HAP-1 (cell line): ENCODE measurements at regions not wholly inside any gene's neighbourhood (a gene's known extent, or its start where the extent isn't known, plus 50 kb on each side); places are given as distances from the start of the nearest gene placed in this dataset.
"Not testable (repeated sequence)": the region's sequence is repeated elsewhere in the genome, so short reads cannot be mapped to it uniquely, and the experiment has no call there.

Experiments used
- DNase-seq, 2 experiments: peaks; one replicate each; pipeline ENCODE4 v3.0.0-alpha.2; 2016 to 2020; ENCODE audit warnings: low spot score in 2 of 2
- H3K27me3 ChIP-seq: fragments of 250-450 bp; sonication (Bioruptor Pico); 2 replicates; pipeline ENCODE4 v1.5.1; 2020; ENCODE audit warnings: low read depth, mild to moderate bottlenecking, moderate library complexity
- H3K36me3 ChIP-seq: fragments of 250-450 bp; sonication (Bioruptor Pico); replicated peaks from 2 replicates; pipeline ENCODE4 v1.5.1; 2020; ENCODE audit warnings: mild to moderate bottlenecking
- H3K4me1 ChIP-seq: fragments of 250-450 bp; sonication (Bioruptor Pico); 2 replicates; pipeline ENCODE4 v1.5.1; 2020; ENCODE audit warnings: mild to moderate bottlenecking
- H3K4me3 ChIP-seq: fragments of 250-450 bp; sonication (Bioruptor Pico); 2 replicates; pipeline ENCODE4 v1.5.1; 2020; ENCODE audit warnings: mild to moderate bottlenecking, moderate library complexity
- H3K9me3 ChIP-seq: fragments of 250-450 bp; sonication (Bioruptor Pico); 2 replicates; pipeline ENCODE4 v1.5.1; 2020; ENCODE audit warnings: mild to moderate bottlenecking, moderate library complexity
- in situ Hi-C: fragments of 300-500 bp; cut with MboI; formaldehyde crosslinking; loops from 3 replicates; pipeline ENCODE4 v1.14.3; 2020; ENCODE audit warnings: low sequenced_read_pairs, inconsistent platforms, mixed read lengths

DNA sequence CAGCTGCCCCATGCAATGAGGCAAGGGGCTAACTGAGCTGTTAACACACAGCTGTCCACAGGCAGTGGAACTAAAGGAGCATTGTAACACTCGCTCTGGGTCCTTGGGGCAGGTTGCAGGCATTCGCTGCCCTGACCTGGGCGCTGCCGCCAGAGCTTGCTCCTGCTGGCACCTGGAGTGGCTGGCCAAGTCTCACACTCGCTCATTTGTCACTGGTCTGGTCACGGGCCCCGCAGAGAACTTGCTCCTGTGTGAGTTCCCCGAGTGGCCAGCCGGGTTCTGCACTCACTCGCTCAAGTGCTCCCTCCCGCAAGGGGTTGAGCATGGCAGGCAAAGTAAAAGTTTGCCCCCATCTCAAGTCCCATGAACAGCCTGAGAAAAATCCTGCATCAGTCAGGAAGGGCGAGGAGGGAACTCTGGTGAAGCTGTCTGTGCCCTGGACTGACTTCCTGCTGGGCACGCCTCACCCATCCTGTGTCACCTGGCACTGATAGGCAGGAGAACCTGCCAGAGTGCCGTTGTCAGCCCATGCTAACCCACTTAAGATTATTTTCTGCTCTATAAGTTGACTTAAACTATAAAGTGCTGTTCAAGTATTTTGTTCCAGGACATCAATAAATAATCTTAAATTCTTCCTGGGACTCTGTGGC lies 934.8 kb upstream of the GYPC start:
- Histone ChIP-seq H3K27me3 (no peaks in the 10 kb centered on the region), H3K4me1 (no peaks in the 10 kb centered on the region), H3K9me3 (no peaks in the 10 kb centered on the region), H3K4me3 (no peak overlapping the region), H3K36me3 (no peaks in the 10 kb centered on the region)
- DNase-seq = no peak
- in situ Hi-C loops = no loop called here

DNA sequence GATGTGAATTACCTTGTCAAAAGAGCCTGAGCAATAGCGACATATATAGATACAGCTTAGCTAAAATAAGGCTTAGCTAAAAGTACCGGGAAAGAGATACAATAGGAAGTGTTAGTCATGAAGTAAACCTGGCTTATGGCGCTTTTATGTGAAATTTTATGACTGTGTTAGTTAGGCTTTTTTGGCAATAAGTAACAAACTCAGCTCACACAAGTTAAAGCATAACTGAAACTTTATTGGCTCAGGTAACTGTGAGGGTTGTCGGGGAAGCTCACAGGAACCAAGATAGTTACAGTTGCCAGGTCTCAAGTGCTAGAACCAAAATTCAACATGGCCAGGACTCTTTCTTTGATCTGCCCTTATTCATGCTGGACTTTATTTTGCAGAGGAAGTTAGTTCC lies 925.0 kb upstream of the GYPC start:
- Histone ChIP-seq H3K27me3 (no peaks in the 10 kb centered on the region), H3K9me3 (no peaks in the 10 kb centered on the region), H3K4me3 (no peak overlapping the region), H3K36me3 (no peaks in the 10 kb centered on the region), H3K4me1 (no peaks in the 10 kb centered on the region)
- in situ Hi-C loops = no loop called here
- no peak for DNase-seq

DNA sequence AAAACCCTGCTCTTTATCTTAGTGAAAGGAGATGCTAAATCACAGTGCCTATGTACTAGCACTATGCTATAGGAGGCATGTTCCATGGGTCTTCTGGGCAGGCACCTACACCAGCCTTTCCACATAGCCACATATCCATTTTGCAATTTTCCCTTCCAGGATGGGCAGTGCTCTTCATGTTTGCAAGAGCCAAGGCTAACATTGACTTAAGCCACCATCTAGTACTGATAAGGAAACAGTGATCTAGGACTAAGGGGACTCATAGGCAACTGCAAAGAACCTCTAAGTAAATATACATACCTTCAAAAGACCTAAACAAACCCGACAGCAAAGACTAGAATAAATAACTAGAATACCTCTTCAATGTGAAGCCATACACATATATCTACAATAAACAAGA lies 919.7 kb upstream of the GYPC start:
- in situ Hi-C loops = no loop called here

DNA sequence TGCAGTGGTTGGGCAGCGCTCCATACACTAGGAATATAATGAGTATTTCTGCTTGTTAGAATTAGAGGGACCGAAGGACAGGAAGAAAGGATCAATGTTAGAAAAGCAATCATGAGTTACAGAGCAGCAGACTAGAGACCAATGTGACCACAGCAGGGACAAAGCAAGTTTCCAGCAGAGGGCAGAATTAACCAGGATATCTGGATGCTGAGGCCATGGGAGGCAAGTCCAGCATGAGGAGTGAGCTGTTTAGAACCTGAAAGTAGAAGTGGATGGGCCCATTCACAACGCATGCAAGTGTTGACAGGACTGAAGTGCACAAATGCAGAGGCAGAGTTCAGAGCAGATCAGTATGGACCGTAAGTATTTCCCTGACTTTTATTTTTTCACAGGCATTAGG lies 910.4 kb upstream of the GYPC start:
- in situ Hi-C loops = no loop called here
- Histone ChIP-seq H3K36me3 (no peaks in the 10 kb centered on the region), H3K4me3 (no peak overlapping the region), H3K9me3 (no peaks in the 10 kb centered on the region), H3K27me3 (no peaks in the 10 kb centered on the region), H3K4me1 (no peaks in the 10 kb centered on the region)
- DNase-seq = peak in 1 of 2 experiments; percentile 21

More for the DNA sequence above, 919.7 kb upstream of the GYPC start:
- H3K4me1 ChIP-seq = no peaks in the 10 kb centered on the region
- no peak overlapping the region for H3K4me3 ChIP-seq
- H3K9me3 ChIP-seq = no peaks in the 10 kb centered on the region
- no peaks in the 10 kb centered on the region for H3K36me3 ChIP-seq
- DNase-seq = no peak
- H3K27me3 ChIP-seq = no peaks in the 10 kb centered on the region

DNA sequence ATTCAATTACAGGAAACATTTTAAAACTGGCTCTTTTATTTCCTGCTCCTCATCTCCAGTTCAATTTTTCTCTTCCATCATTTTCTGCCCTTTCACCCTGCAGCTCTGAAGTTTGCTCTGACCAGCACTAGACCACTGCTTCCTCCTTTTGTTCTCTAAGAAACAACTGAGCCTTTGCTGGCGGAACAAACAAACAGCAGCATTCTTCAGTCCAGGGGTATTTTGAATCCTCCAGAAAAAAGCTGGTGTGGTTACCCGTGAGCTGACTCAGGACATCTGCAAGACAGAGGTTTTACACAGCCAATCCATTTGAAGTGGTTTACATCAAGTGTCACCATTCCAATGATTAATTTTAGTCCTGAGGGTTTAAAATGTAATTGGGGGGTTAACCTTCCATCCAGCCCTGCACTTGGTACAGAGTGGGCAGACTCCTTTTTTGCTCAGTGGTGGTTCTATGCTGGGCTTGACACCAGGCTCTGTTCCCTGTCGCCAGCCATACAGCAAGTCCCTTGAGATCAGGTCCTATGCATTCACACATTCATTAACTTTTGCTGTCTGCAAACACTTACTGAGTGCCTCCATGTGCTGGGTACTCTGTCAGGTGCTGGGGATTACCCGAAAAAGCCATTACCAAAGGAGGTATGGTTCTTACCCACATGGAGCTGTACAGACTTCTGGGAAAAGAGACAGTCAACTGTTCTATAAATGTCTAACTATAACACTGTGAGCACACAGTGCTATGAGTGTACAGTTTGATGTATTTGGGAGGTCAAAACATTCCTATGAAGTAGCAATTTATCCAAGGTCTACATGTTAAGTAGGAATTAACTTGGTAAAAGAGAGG lies 909.4 kb upstream of the GYPC start:
- Histone ChIP-seq H3K9me3 (no peaks in the 10 kb centered on the region), H3K4me3 (no peak overlapping the region), H3K36me3 (no peaks in the 10 kb centered on the region), H3K4me1 (no peaks in the 10 kb centered on the region), H3K27me3 (no peaks in the 10 kb centered on the region)
- in situ Hi-C loops = no loop called here
- DNase-seq = no peak

DNA sequence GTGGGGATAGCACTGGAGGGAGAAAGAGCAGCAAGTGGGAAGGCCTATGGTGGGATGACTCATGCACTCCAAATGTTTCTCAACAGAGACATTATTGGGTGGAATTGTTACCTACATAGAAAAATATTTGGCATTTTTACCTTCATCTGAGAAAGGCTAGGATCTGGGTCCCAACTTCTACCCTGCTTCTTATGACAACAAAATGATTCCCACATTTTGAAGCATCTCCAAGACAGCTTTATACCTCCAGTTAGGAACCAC lies 908.9 kb upstream of the GYPC start:
- H3K9me3 ChIP-seq = no peaks in the 10 kb centered on the region
- no peaks in the 10 kb centered on the region for H3K36me3 ChIP-seq
- no peaks in the 10 kb centered on the region for H3K4me1 ChIP-seq
- no peak overlapping the region for H3K4me3 ChIP-seq
- in situ Hi-C loops = no loop called here
- no peaks in the 10 kb centered on the region for H3K27me3 ChIP-seq
- DNase-seq = no peak

DNA sequence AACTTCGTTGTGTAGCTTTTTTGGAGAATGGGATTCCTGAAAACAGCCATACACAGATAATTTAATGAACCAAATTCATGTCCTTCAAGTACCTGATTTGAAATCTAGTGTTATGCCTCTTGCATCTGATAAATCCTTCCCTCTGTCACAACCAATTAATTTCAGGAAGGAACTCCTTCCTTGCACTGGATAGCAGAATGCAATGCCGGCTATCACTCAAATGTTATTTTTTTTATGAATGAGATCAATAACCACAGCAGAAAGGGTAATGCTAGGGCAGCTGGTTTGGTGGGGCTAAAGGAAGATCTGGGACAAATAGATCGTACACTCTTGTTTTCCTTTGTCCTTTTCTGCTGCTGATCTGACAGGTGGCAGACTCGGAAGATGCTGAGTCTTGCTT lies 899.5 kb upstream of the GYPC start:
- Histone ChIP-seq H3K36me3 (no peaks in the 10 kb centered on the region), H3K4me3 (no peak overlapping the region), H3K4me1 (no peaks in the 10 kb centered on the region), H3K27me3 (no peaks in the 10 kb centered on the region), H3K9me3 (no peaks in the 10 kb centered on the region; the same call in 1 of the 2 replicates)
- DNase-seq = no peak
- in situ Hi-C loops = no loop called here

DNA sequence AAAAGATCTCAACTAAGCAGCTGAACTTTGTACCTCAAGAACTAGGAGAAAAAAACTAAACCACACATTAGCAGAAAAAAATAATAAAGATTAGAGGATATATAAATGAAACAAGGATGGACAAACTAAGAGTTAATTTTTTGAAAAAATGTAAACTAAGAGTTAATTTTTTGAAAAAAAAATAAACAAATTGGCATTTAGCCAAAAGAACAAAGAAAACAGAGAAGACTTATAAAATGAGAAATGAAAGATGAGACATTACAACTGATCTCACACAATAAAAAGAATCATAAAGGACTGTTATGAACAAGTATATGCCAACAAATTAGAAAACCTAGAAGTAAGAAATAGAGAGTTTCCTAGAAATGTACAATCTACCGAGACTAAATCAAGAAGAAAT lies 859.2 kb upstream of the GYPC start:
- in situ Hi-C loops = no loop called here
- no peaks in the 10 kb centered on the region for H3K36me3 ChIP-seq
- H3K27me3 ChIP-seq = no peaks in the 10 kb centered on the region
- no peaks in the 10 kb centered on the region for H3K4me1 ChIP-seq
- H3K9me3 ChIP-seq = no peaks in the 10 kb centered on the region; the same call in 1 of the 2 replicates
- no peak for DNase-seq
- H3K4me3 ChIP-seq = no peak overlapping the region

DNA sequence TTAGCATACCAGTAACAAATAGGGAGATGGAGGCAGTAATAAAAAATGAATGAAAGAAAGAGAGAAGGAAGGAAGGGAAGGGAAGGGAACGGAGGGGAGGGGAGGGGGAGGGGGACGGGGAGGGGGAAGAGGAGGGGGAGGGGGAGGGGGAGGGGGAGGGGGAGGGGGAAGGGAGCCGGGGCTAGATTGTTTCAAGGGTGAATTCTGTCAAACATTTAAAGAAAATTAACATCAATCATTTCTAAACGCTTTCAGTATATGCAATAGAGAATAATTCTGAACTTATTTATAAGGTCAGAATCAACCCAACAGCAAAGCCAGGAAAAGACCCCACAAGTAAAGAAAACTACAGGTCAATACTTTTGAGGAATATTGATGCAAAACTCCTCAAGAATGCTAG lies 858.8 kb upstream of the GYPC start:
- Histone ChIP-seq H3K27me3 (no peaks in the 10 kb centered on the region), H3K4me1 (no peaks in the 10 kb centered on the region), H3K9me3 (no peaks in the 10 kb centered on the region; the same call in 1 of the 2 replicates), H3K4me3 (no peak overlapping the region), H3K36me3 (no peaks in the 10 kb centered on the region)
- in situ Hi-C loops = no loop called here
- DNase-seq = no peak

DNA sequence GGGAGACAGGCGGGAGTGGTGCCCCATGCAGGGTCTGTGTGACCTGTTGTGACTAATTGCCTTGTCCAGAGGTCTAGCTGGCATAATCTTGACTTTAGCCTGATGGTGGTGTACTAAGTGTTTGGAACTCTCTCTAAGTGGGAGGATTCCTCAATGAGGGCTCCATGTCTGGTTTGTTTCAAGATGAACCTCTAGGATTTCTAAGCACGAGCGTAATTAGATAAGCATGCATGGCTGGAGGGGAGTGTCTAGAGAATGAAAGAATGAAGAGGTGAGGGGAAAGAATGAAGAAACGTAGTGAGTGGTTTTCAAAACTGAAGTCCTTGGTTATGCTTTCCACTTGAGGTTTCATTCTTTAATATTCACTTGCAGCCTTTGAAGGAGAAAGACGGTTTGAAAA lies 833.2 kb upstream of the GYPC start:
- no peak for DNase-seq
- Histone ChIP-seq H3K4me1 (no peaks in the 10 kb centered on the region), H3K4me3 (no peak overlapping the region), H3K27me3 (no peaks in the 10 kb centered on the region), H3K9me3 (no peaks in the 10 kb centered on the region), H3K36me3 (no peaks in the 10 kb centered on the region)
- in situ Hi-C loops = no loop called here

DNA sequence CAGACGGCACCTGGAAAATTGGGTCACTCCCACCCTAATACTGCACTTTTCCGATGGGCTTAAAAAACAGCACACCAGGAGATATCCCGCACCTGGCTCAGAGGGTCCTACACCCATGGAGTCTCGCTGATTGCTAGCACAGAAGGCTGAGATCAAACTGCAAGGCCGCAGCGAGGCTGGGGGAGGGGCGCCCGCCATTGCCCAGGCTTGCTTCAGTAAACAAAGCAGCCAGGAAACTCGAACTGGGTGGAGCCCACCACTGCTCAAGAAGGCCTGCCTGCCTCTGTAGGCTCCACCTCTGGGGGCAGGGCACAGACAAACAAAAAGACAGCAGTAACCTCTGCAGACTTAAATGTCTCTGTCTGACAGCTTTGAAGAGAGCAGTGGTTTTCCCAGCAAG lies 830.2 kb upstream of the GYPC start:
- DNase-seq, H3K4me1 ChIP-seq, H3K27me3 ChIP-seq, H3K4me3 ChIP-seq, H3K36me3 ChIP-seq, in situ Hi-C loops, H3K9me3 ChIP-seq: not testable (repeated sequence)

DNA sequence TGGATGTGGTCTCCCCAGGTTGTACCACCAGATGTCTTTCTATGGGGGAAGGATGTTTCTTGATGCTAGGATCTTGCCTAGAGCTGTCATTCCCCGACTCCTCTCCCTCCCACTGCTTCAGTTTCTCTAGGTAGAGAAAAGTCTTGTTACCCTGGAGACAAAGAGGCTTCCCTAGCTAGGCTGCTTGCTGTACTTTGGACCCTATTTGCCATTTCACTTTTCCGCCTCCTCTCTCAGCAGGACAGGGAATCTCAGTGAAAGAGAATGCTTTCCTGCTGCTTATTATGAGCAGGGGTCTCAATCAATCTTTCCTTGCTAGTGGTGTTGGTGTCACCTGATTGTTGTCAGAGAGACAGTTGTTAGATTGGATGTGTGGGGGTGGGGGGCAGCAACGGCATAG lies 818.8 kb upstream of the GYPC start:
- no peak overlapping the region for H3K4me3 ChIP-seq
- no peaks in the 10 kb centered on the region for H3K4me1 ChIP-seq
- no peaks in the 10 kb centered on the region for H3K9me3 ChIP-seq
- DNase-seq = no peak
- no peaks in the 10 kb centered on the region for H3K36me3 ChIP-seq
- in situ Hi-C loops = no loop called here
- no peaks in the 10 kb centered on the region for H3K27me3 ChIP-seq

DNA sequence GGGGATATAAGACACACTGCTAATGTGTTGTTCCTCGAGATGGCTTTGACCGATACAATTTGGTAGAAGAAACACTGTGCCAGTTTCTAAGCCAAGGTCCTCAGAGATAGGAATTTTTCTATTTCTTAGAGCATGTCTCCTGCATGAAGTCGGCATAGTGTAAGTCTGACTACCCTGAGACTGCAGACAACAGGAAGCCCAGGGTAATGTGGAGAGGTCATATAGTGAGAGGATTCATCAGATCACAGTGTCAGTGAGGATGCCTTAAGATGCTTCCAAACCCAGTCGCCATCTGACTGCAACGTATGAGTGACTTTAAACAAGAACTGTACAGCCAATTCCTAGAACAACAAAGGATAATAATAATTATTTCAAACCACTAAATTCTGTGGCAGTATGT lies 818.3 kb upstream of the GYPC start:
- DNase-seq = no peak
- in situ Hi-C loops = no loop called here
- H3K4me3 ChIP-seq = no peak overlapping the region
- no peaks in the 10 kb centered on the region for H3K4me1 ChIP-seq
- H3K27me3 ChIP-seq = no peaks in the 10 kb centered on the region
- H3K9me3 ChIP-seq = no peaks in the 10 kb centered on the region
- no peaks in the 10 kb centered on the region for H3K36me3 ChIP-seq

DNA sequence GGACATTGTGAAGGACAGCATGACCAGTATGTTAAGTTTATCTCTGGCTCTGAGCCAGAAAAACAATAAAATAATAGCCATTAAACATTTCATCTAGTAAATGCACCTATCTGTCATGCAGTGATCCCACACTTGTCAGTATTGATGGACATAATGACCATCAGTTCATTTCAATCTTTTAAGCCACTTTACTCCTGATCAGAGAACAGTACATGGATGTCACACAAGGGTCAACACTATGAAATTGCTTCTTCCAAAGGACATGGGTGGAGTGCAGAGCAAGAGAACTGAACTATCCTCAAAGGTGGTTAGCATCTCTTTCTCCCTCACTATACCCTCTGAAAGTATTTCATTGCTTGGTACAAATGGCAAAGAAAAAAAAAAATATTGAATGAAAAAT lies 816.0 kb upstream of the GYPC start:
- H3K36me3 ChIP-seq = no peaks in the 10 kb centered on the region
- H3K27me3 ChIP-seq = no peaks in the 10 kb centered on the region
- H3K4me3 ChIP-seq = no peak overlapping the region
- H3K9me3 ChIP-seq = no peaks in the 10 kb centered on the region
- no peak for DNase-seq
- in situ Hi-C loops = no loop called here
- no peaks in the 10 kb centered on the region for H3K4me1 ChIP-seq

DNA sequence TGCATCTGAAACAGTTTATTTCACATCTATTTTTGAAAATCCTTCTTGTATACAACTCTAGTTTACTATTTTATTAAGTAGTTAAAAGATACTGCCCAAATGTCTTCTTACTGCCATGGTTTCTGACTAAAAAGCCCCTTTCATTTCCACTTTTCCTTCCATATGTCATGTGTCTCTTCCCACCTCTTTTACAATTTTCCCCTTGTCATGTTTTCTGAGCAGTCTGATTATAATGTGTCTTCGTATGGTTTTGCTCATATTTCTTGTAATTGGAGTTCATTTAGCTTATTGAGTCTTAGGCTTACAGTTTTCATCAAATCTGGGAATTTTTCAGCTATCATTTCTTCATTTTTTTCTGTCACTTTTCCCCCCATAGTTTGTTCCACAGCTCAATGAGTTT lies 813.9 kb upstream of the GYPC start:
- Histone ChIP-seq H3K27me3 (no peaks in the 10 kb centered on the region), H3K36me3 (no peaks in the 10 kb centered on the region), H3K9me3 (no peaks in the 10 kb centered on the region), H3K4me3 (no peak overlapping the region), H3K4me1 (no peaks in the 10 kb centered on the region)
- in situ Hi-C loops = no loop called here
- no peak for DNase-seq
